ENCODE measurements at regions not wholly inside any gene's neighbourhood (a gene's known extent, or its start where the extent isn't known, plus 50 kb on each side); places are given as distances from the start of the nearest gene placed in this dataset.

GRCh38 chr6:6716998-6717763 is 128.7 kb downstream of the LY86 start:
- H3K27ac ChIP-seq, result no peak overlapping the region
- TF ChIP-seq ZFX (IDR thresholded peaks at IDR 0.05), result no peak
- no peak for TF ChIP-seq CTCF (conservative IDR thresholded peaks at IDR 0.05)

- no peak overlapping the region for H3K27ac ChIP-seq
- TF ChIP-seq ZFX (IDR thresholded peaks at IDR 0.05), result no peak
- TF ChIP-seq CTCF (conservative IDR thresholded peaks at IDR 0.05), result no peak
Measured at GRCh38 chr6:6717953-6718352, 129.4 kb downstream of the LY86 start.

GRCh38 chr6:6721606-6722005 is 133.1 kb downstream of the LY86 start:
- H3K27ac ChIP-seq, result no peak overlapping the region
- no peak for TF ChIP-seq ZFX (IDR thresholded peaks at IDR 0.05)
- TF ChIP-seq CTCF (conservative IDR thresholded peaks at IDR 0.05), result no peak

GRCh38 chr6:6722195-6722594 is 133.7 kb downstream of the LY86 start:
- H3K27ac ChIP-seq, result no peak overlapping the region
- TF ChIP-seq ZFX (IDR thresholded peaks at IDR 0.05) (no peak), CTCF (conservative IDR thresholded peaks at IDR 0.05) (no peak)

- no peak overlapping the region for H3K27ac ChIP-seq
- TF ChIP-seq CTCF (conservative IDR thresholded peaks at IDR 0.05) (no peak), ZFX (IDR thresholded peaks at IDR 0.05) (no peak)
Measured at GRCh38 chr6:6723361-6723760, 134.8 kb downstream of the LY86 start.

- peak overlapping the region; percentile 11; the same call in 1 of the 2 replicates for H3K27ac ChIP-seq
- TF ChIP-seq ZFX (IDR thresholded peaks at IDR 0.05) (no peak), CTCF (conservative IDR thresholded peaks at IDR 0.05) (no peak)
Measured at GRCh38 chr6:6723921-6724538, 135.5 kb downstream of the LY86 start.
